ENCODE measurements at regions not wholly inside any gene's neighbourhood (a gene's known extent, or its start where the extent isn't known, plus 50 kb on each side); places are given as distances from the start of the nearest gene placed in this dataset.

GRCh38 chr7:28346256-28346655 is 66.1 kb upstream of the CREB5 start (continued):
- TF ChIP-seq ZNF26 (tag by site-specific recombination; IDR thresholded peaks at IDR 0.05), result no peak

- no peaks in the 10 kb centered on the region for H3K4me1 ChIP-seq (ENCODE audit: control insufficient read depth, insufficient read depth, low read length)
- H3K27ac ChIP-seq (ENCODE audit: extremely low read depth, low read depth, low read length), result no peak overlapping the region
- H3K4me3 ChIP-seq (ENCODE audit: low read depth, low read length), result no peak overlapping the region
- POLR2A ChIA-PET, result no interaction called here
- no peaks in the 10 kb centered on the region for H3K36me3 ChIP-seq (ENCODE audit: control insufficient read depth in 2 of 2, insufficient read depth in 1 of 2, low read length in 2 of 2)
- no peak for TF ChIP-seq OVOL3 (tag by site-specific recombination; IDR thresholded peaks at IDR 0.05)
- TF ChIP-seq GLIS1 (tag by site-specific recombination; IDR thresholded peaks at IDR 0.05), result no peak
- no peak for TF ChIP-seq PRDM10 (tag by site-specific recombination; IDR thresholded peaks at IDR 0.05)
- TF ChIP-seq ZNF785 (tag by site-specific recombination; IDR thresholded peaks at IDR 0.05), result no peak
- TF ChIP-seq ZNF133 (tag by site-specific recombination; IDR thresholded peaks at IDR 0.05), result no peak
- TF ChIP-seq ZNF670 (tag by site-specific recombination; IDR thresholded peaks at IDR 0.05; ENCODE audit: low read depth), result no peak
- no peak for TF ChIP-seq ZNF792 (tag by site-specific recombination; IDR thresholded peaks at IDR 0.05)
- no peak for TF ChIP-seq ZNF341 (tag by site-specific recombination; IDR thresholded peaks at IDR 0.05; ENCODE audit: low read depth)
- no peak for TF ChIP-seq ZNF169 (tag by site-specific recombination; IDR thresholded peaks at IDR 0.05)
- TF ChIP-seq ZNF223 (tag by site-specific recombination; IDR thresholded peaks at IDR 0.05), result no peak
- TF ChIP-seq WT1 (tag by site-specific recombination; IDR thresholded peaks at IDR 0.05), result no peak
- TF ChIP-seq ZNF16 (tag by site-specific recombination; IDR thresholded peaks at IDR 0.05; ENCODE audit: low read depth), result no peak
- no peak for TF ChIP-seq ZNF560 (tag by site-specific recombination; IDR thresholded peaks at IDR 0.05; ENCODE audit: borderline replicate concordance)
- TF ChIP-seq BCL11A (tag by site-specific recombination; IDR thresholded peaks at IDR 0.05; ENCODE audit: low read depth), result no peak
- TF ChIP-seq ZNF155 (tag by site-specific recombination; IDR thresholded peaks at IDR 0.05), result no peak
- TF ChIP-seq ZNF391 (tag by site-specific recombination; IDR thresholded peaks at IDR 0.05; ENCODE audit: borderline replicate concordance, low read depth), result no peak
- TF ChIP-seq HOXA7 (CRISPR knock-in tag; IDR thresholded peaks at IDR 0.05; ENCODE audit: borderline replicate concordance), result no peak
- TF ChIP-seq ZNF621 (tag by site-specific recombination; IDR thresholded peaks at IDR 0.05), result no peak
- CTCF ChIA-PET, result interaction anchor here (1.0 kb wide), 1 partner anchor 507 kb away, joined by 3 read pairs; no protein-coding TSS in a partner anchor
- H3K9me3 ChIP-seq (ENCODE audit: control insufficient read depth, insufficient read depth, low read depth, low read length), result no peaks in the 10 kb centered on the region
Observed at GRCh38 chr7:28346676-28347363, 65.5 kb upstream of the CREB5 start.
